Progenitor cell of endocrine pancreas (in vitro differentiated cells): ENCODE measurements at regions not wholly inside any gene's neighbourhood (a gene's known extent, or its start where the extent isn't known, plus 50 kb on each side); places are given as distances from the start of the nearest gene placed in this dataset.
A peak's percentile ranks its signal among the peaks of the same experiment; 100 is the strongest.

Experiments used
- DNase-seq: peaks from one replicate; pipeline ENCODE4 v3.0.0; 2021; ENCODE audit warnings: low spot score; ENCODE audit not compliant: unreplicated experiment
- H3K27ac Mint-ChIP-seq: 2 replicates; pipeline ENCODE4 v1.8.0; 2021; ENCODE audit warnings: mild to moderate bottlenecking, moderate library complexity, mixed read lengths
- H3K27me3 Mint-ChIP-seq: 2 replicates; pipeline ENCODE4 v1.8.0; 2021; ENCODE audit warnings: mixed read lengths
- H3K36me3 Mint-ChIP-seq: 2 replicates; pipeline ENCODE4 v1.8.0; 2022; ENCODE audit warnings: mixed read lengths; ENCODE audit not compliant: insufficient read depth
- H3K4me1 Mint-ChIP-seq: 2 replicates; pipeline ENCODE4 v1.8.0; 2021; ENCODE audit warnings: low read depth, mixed read lengths
- H3K4me3 Mint-ChIP-seq: 2 replicates; pipeline ENCODE4 v1.8.0; 2021; ENCODE audit warnings: low read depth, mild to moderate bottlenecking, moderate library complexity, mixed read lengths
- H3K9me3 Mint-ChIP-seq: 2 replicates; pipeline ENCODE4 v1.8.0; 2021; ENCODE audit warnings: low read depth, mixed read lengths
- CTCF ChIP-seq: fragments of 200-600 bp; sonication (generic); IDR thresholded peaks from one replicate; pipeline ENCODE4 v1.5.0; 2021; ENCODE audit warnings: antibody characterized with exemption, mild to moderate bottlenecking; ENCODE audit not compliant: unreplicated experiment

DNA sequence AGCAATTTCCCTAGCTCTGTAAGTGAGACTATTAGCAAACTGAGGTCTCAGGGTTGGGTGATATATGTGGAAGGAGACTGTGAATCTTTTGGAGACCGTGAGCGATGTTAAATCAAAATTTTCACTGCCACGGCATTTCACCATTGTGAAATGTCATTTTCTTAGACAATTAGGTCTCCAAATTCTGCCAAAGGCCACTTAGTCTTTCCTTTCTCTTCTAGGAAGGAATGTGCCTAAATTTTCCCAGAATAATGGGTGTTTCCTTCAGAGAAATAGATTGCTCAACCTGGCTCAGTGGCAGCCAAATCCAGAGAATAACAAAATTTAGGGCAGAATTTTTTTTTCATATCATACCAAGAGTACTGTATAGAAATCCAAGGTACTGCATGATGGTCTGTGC is 64.5 kb upstream of the SCEL start:
- Mint-ChIP-seq H3K9me3 (peaks cover 4% of the 10 kb centered on the region), H3K27ac (no peak overlapping the region), H3K4me3 (no peak overlapping the region), H3K27me3 (no peaks in the 10 kb centered on the region), H3K36me3 (no peaks in the 10 kb centered on the region), H3K4me1 (peaks cover 3% of the 10 kb centered on the region)
- no peak for DNase-seq
- no peak for TF ChIP-seq CTCF

GRCh38 chr13:77466753-77467422 is 68.6 kb upstream of the SCEL start:
- Mint-ChIP-seq H3K4me3 (no peak overlapping the region), H3K36me3 (no peaks in the 10 kb centered on the region), H3K27ac (no peak overlapping the region), H3K27me3 (peaks cover 7% of the 10 kb centered on the region), H3K9me3 (no peaks in the 10 kb centered on the region), H3K4me1 (peaks cover 3% of the 10 kb centered on the region)
- no peak for DNase-seq
- no peak for TF ChIP-seq CTCF

DNA sequence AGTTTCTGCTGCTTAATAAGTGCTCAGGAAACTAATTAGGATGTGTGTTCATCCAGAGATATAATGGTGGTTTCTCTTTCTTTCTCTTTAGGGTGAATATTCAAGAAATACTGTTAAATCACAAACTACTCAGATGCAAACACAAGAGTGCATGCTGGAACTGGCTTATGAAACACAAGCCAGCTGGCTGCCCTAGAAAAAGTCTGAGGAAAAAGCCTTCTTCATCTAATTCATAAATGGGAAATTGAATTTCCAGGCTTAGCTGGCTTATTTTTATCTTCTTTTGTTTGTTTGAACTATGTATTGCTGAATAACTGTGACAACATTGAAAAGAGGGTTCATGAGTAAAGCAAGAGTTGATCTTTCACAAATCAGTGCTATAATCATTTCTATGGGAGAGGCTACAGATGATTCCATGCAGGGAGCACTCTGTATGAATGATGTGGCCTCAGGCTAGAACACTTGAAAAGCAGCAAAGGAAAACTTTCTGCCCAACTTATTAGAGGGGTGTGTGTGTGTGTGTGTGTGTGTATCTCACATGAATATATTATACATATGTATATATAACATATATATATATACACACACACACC is 69.8 kb upstream of the SCEL start:
- peaks cover 3% of the 10 kb centered on the region for H3K4me1 Mint-ChIP-seq
- H3K36me3 Mint-ChIP-seq = no peaks in the 10 kb centered on the region
- no peak for DNase-seq
- no peak overlapping the region for H3K4me3 Mint-ChIP-seq
- no peak overlapping the region for H3K27ac Mint-ChIP-seq
- no peaks in the 10 kb centered on the region for H3K9me3 Mint-ChIP-seq
- TF ChIP-seq CTCF = no peak
- peaks cover 7% of the 10 kb centered on the region for H3K27me3 Mint-ChIP-seq

DNA sequence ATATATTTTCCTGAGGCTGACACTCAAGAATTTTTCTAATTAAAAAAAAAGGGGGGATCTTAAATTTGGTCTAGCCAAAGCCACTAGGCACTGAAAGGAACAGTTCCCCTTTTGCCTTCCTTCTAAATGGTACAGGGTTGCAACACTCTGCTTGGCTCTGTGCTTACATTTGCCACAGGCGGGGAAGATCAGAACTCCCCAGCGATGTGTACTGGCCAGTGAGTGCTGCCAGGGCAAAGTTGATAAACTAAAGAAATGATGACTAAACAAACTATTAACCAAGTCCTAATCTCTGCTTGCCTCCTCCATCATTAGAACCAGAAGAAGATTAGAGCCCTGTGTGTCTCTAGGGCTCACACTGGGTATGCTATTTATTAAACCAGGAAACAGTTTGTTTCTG is 75.3 kb upstream of the SCEL start:
- peaks cover 21% of the 10 kb centered on the region for H3K4me1 Mint-ChIP-seq
- no peaks in the 10 kb centered on the region for H3K36me3 Mint-ChIP-seq
- peak overlapping the region; percentile 30 for H3K27ac Mint-ChIP-seq
- no peak overlapping the region for H3K4me3 Mint-ChIP-seq
- H3K9me3 Mint-ChIP-seq = no peaks in the 10 kb centered on the region
- DNase-seq = no peak
- H3K27me3 Mint-ChIP-seq = peaks cover 7% of the 10 kb centered on the region
- TF ChIP-seq CTCF = no peak

GRCh38 chr13:77459592-77459991 is 75.9 kb upstream of the SCEL start:
- DNase-seq = no peak
- H3K27me3 Mint-ChIP-seq = peaks cover 5% of the 10 kb centered on the region
- H3K27ac Mint-ChIP-seq = no peak overlapping the region

More at GRCh38 chr13:77459592-77459991, 75.9 kb upstream of the SCEL start:
- TF ChIP-seq CTCF = no peak
- Mint-ChIP-seq H3K4me3 (no peak overlapping the region), H3K4me1 (peaks cover 21% of the 10 kb centered on the region), H3K36me3 (no peaks in the 10 kb centered on the region), H3K9me3 (no peaks in the 10 kb centered on the region)
